WTC11 (cell line): ENCODE measurements at regions not wholly inside any gene's neighbourhood (a gene's known extent, or its start where the extent isn't known, plus 50 kb on each side); places are given as distances from the start of the nearest gene placed in this dataset.

Experiments
- ATAC-seq: fragments of 200-7000 bp; cut with Tn5 transposase; 2 replicates; pipeline ENCODE4 v1.10.0; 2021; ENCODE audit warnings: mild to moderate bottlenecking, moderate library complexity
- CTCF ChIA-PET: fragments of 300-600 bp; sonication (Branson Sonifier 250); formaldehyde crosslinking; loops from one replicate; lab custom pipeline; 2021; ENCODE audit warnings: antibody characterized with exemption; lab: Charles Lee
- POLR2A ChIA-PET: fragments of 350-600 bp; sonication (Branson Sonifier 250); formaldehyde crosslinking; loops from one replicate; lab custom pipeline; 2021; ENCODE audit warnings: antibody characterized with exemption; lab: Charles Lee
- DNase-seq: peaks from one replicate; pipeline ENCODE4 v3.0.0; 2021; ENCODE audit warnings: low spot score
- H3K27ac Mint-ChIP-seq: 2 replicates; pipeline ENCODE4 v1.8.0; 2021; ENCODE audit warnings: mixed read lengths
- H3K27me3 Mint-ChIP-seq: 2 replicates; pipeline ENCODE4 v1.8.0; 2021; ENCODE audit warnings: low read depth, mild to moderate bottlenecking, moderate library complexity, mixed read lengths
- H3K36me3 Mint-ChIP-seq: 2 replicates; pipeline ENCODE4 v1.8.0; 2021; ENCODE audit warnings: mixed read lengths
- H3K4me1 Mint-ChIP-seq: 2 replicates; pipeline ENCODE4 v1.8.0; 2022; ENCODE audit warnings: mixed read lengths
- H3K4me3 Mint-ChIP-seq: 2 replicates; pipeline ENCODE4 v1.8.0; 2021; ENCODE audit warnings: mild to moderate bottlenecking, moderate library complexity, mixed read lengths
- H3K9me3 Mint-ChIP-seq: 2 replicates; pipeline ENCODE4 v1.8.0; 2021; ENCODE audit warnings: mixed read lengths
- ATF1 ChIP-seq: sonication (generic); formaldehyde crosslinking; IDR thresholded peaks from 2 replicates; pipeline ENCODE4 v1.8.1; 2023; ENCODE audit warnings: mild to moderate bottlenecking, moderate library complexity, missing genetic modification reagents
- ATF6 ChIP-seq: sonication (generic); formaldehyde crosslinking; IDR thresholded peaks from 2 replicates; pipeline ENCODE4 v1.8.1; 2023; ENCODE audit warnings: mild to moderate bottlenecking, missing genetic modification reagents
- ERG ChIP-seq: fragments of 250-450 bp; sonication (Bioruptor Pico); IDR thresholded peaks from 2 replicates; pipeline ENCODE4 v1.8.0; 2021; ENCODE audit warnings: mild to moderate bottlenecking
- HMGA2 ChIP-seq: fragments of 250-450 bp; sonication (Bioruptor Pico); IDR thresholded peaks from 2 replicates; pipeline ENCODE4 v1.4.0; 2021; ENCODE audit warnings: mild to moderate bottlenecking, moderate library complexity
- IRF1 ChIP-seq: sonication (generic); formaldehyde crosslinking; IDR thresholded peaks from 2 replicates; pipeline ENCODE4 v1.8.0; 2023; ENCODE audit warnings: missing genetic modification reagents
- IRF2 ChIP-seq: sonication (generic); formaldehyde crosslinking; IDR thresholded peaks from 2 replicates; pipeline ENCODE4 v1.8.0; 2022; ENCODE audit warnings: low read depth, missing genetic modification reagents, borderline replicate concordance
- KAT7 ChIP-seq: sonication (generic); formaldehyde crosslinking; IDR thresholded peaks from 2 replicates; pipeline ENCODE4 v1.8.1; 2023; ENCODE audit warnings: missing genetic modification reagents, mild to moderate bottlenecking, borderline replicate concordance
- MLX ChIP-seq: sonication (generic); formaldehyde crosslinking; IDR thresholded peaks from 2 replicates; pipeline ENCODE4 v1.8.1; 2023; ENCODE audit warnings: mild to moderate bottlenecking, missing genetic modification reagents, moderate library complexity
- NFATC4 ChIP-seq: fragments of 250-450 bp; sonication (Bioruptor Pico); IDR thresholded peaks from 2 replicates; pipeline ENCODE4 v1.9.0; 2021; ENCODE audit warnings: mild to moderate bottlenecking
- NFYB ChIP-seq: sonication (generic); formaldehyde crosslinking; conservative IDR thresholded peaks from 2 replicates; pipeline ENCODE4 v1.8.0; 2022; ENCODE audit warnings: low read depth, missing genetic modification reagents
- PRDM15 ChIP-seq: sonication (generic); formaldehyde crosslinking; IDR thresholded peaks from 2 replicates; pipeline ENCODE4 v1.8.0; 2022; ENCODE audit warnings: missing genetic modification reagents
- PREB ChIP-seq: sonication (generic); formaldehyde crosslinking; IDR thresholded peaks from 2 replicates; pipeline ENCODE4 v1.8.1; 2022; ENCODE audit warnings: mild to moderate bottlenecking, missing genetic modification reagents, moderate library complexity, borderline replicate concordance
- SOX15 ChIP-seq: fragments of 250-450 bp; sonication (Bioruptor Pico); IDR thresholded peaks from 2 replicates; pipeline ENCODE4 v1.9.0; 2021; ENCODE audit warnings: mild to moderate bottlenecking
- SP1 ChIP-seq: sonication (generic); formaldehyde crosslinking; conservative IDR thresholded peaks from 2 replicates; pipeline ENCODE4 v1.8.1; 2022; ENCODE audit warnings: missing genetic modification reagents
- TCF7 ChIP-seq: sonication (generic); formaldehyde crosslinking; IDR thresholded peaks from 2 replicates; pipeline ENCODE4 v1.8.0; 2022; ENCODE audit warnings: mild to moderate bottlenecking, low read depth, missing genetic modification reagents, moderate library complexity
- ZNF232 ChIP-seq: sonication (generic); formaldehyde crosslinking; IDR thresholded peaks from 2 replicates; pipeline ENCODE4 v1.8.0; 2022; ENCODE audit warnings: mild to moderate bottlenecking, missing genetic modification reagents
- ZNF317 ChIP-seq: sonication (generic); formaldehyde crosslinking; IDR thresholded peaks from 2 replicates; pipeline ENCODE4 v1.8.1; 2023; ENCODE audit warnings: low read depth, mild to moderate bottlenecking, moderate library complexity, missing genetic modification reagents, borderline replicate concordance
- ZNF396 ChIP-seq: fragments of 250-450 bp; sonication (Bioruptor Pico); IDR thresholded peaks from 2 replicates; pipeline ENCODE4 v1.8.0; 2021; ENCODE audit warnings: mild to moderate bottlenecking, moderate library complexity, borderline replicate concordance
- ZNF423 ChIP-seq: fragments of 250-450 bp; sonication (Bioruptor Pico); IDR thresholded peaks from 2 replicates; pipeline ENCODE4 v2.1.2; 2022; ENCODE audit warnings: mild to moderate bottlenecking, moderate library complexity

- no peak for ATAC-seq
- Mint-ChIP-seq H3K36me3 (no peaks in the 10 kb centered on the region), H3K27ac (no peak overlapping the region), H3K4me1 (peaks cover 18% of the 10 kb centered on the region), H3K4me3 (no peak overlapping the region), H3K27me3 (peaks cover 4% of the 10 kb centered on the region), H3K9me3 (no peaks in the 10 kb centered on the region)
- CTCF ChIA-PET, result interaction anchor here (0.5 to 4.4 kb wide), 13 partner anchors 11 to 523 kb away, joined by 3 to 59 read pairs (median 5); no protein-coding TSS in a partner anchor
- TF ChIP-seq IRF2 (CRISPR knock-in tag), result no peak
- no peak for TF ChIP-seq PREB (CRISPR knock-in tag)
- TF ChIP-seq HMGA2 (CRISPR knock-in tag), result no peak
- TF ChIP-seq ZNF396, result no peak
- TF ChIP-seq SOX15 (CRISPR knock-in tag), result no peak
- no peak for TF ChIP-seq ATF6 (CRISPR knock-in tag)
- no peak for TF ChIP-seq ZNF232 (CRISPR knock-in tag)
- no peak for DNase-seq
- POLR2A ChIA-PET, result no interaction called here
These were observed 55.1 kb downstream of the RTL9 start for GRCh38 chrX:110413727-110414124.

- TF ChIP-seq ERG (CRISPR knock-in tag), result no peak
- TF ChIP-seq PRDM15, result no peak
- TF ChIP-seq ZNF317 (CRISPR knock-in tag), result no peak
- no peak for TF ChIP-seq TCF7 (CRISPR knock-in tag)
- TF ChIP-seq SP1 (CRISPR knock-in tag), result no peak
- TF ChIP-seq ZNF232 (CRISPR knock-in tag), result no peak
- no peak overlapping the region for H3K4me3 Mint-ChIP-seq
- DNase-seq (no peak), ATAC-seq (no peak)
- no peaks in the 10 kb centered on the region for H3K36me3 Mint-ChIP-seq
- peaks cover 24% of the 10 kb centered on the region for H3K4me1 Mint-ChIP-seq
- ChIA-PET CTCF (interaction anchor here (1.0 to 1.2 kb wide), 3 partner anchors 246 to 254 kb away, joined by 3 to 4 read pairs (median 4); no protein-coding TSS in a partner anchor), POLR2A (no interaction called here)
- peaks cover 4% of the 10 kb centered on the region for H3K27me3 Mint-ChIP-seq
- H3K9me3 Mint-ChIP-seq, result no peaks in the 10 kb centered on the region
- H3K27ac Mint-ChIP-seq, result no peak overlapping the region
These were observed 55.6 kb downstream of the RTL9 start for GRCh38 chrX:110414273-110414672.

- ChIA-PET POLR2A (no interaction called here), CTCF (interaction anchor here (1.0 to 1.9 kb wide), 4 partner anchors 10 to 254 kb away, joined by 3 to 5 read pairs (median 4); no protein-coding TSS in a partner anchor)
- no peaks in the 10 kb centered on the region for H3K9me3 Mint-ChIP-seq
- H3K4me3 Mint-ChIP-seq, result no peak overlapping the region
- peaks cover 25% of the 10 kb centered on the region for H3K4me1 Mint-ChIP-seq
- H3K27ac Mint-ChIP-seq, result no peak overlapping the region
- peaks cover 4% of the 10 kb centered on the region for H3K27me3 Mint-ChIP-seq
- H3K36me3 Mint-ChIP-seq, result no peaks in the 10 kb centered on the region
- no peak for ATAC-seq
- DNase-seq, result no peak
- TF ChIP-seq IRF1 (no peak), KAT7 (CRISPR knock-in tag) (no peak), ATF1 (CRISPR knock-in tag) (no peak), NFATC4 (no peak), ZNF423 (CRISPR knock-in tag) (no peak), MLX (CRISPR knock-in tag) (no peak), NFYB (CRISPR knock-in tag) (no peak)
These were observed 56.2 kb downstream of the RTL9 start for GRCh38 chrX:110414679-110415439.
